NB4 (cell line): ENCODE measurements at regions not wholly inside any gene's neighbourhood (a gene's known extent, or its start where the extent isn't known, plus 50 kb on each side); places are given as distances from the start of the nearest gene placed in this dataset.

Source experiments
- MYC ChIP-seq: IDR thresholded peaks from 2 replicates; pipeline ENCODE4 v1.6.1; 2011; ENCODE audit warnings: low read depth, low read length
- POLR2A ChIP-seq: IDR thresholded peaks from 2 replicates; pipeline ENCODE4 v1.6.1; 2011; ENCODE audit warnings: mild to moderate bottlenecking; ENCODE audit not compliant: insufficient read length; ENCODE audit errors: extremely low read depth
- TF ChIP-seq, protein P1 (sequence below): IDR thresholded peaks from one replicate; pipeline ENCODE4 v1.5.1; 2012; ENCODE audit warnings: low read depth, low read length

DNA sequence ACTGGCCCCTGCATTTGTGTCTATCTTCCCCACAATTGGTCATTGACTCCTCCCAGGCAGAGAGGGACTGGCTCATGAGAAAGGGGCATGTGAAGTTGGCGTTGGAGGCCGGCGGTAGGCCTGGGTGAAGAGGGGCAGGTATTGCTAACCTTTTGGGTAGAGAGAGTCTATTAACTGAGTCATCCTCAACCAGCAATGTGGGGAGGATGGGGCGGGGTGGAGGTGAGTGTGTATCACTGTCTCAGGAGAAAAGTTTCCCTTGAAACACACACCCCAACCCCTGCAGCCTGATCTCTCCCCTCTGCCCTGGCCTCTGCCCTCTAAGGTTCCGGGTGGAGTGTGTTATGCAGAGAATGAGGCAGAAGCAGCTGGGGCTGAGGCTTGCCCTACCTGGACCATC lies 60.1 kb upstream of the PHF21B start:
- TF ChIP-seq, protein P1, sequence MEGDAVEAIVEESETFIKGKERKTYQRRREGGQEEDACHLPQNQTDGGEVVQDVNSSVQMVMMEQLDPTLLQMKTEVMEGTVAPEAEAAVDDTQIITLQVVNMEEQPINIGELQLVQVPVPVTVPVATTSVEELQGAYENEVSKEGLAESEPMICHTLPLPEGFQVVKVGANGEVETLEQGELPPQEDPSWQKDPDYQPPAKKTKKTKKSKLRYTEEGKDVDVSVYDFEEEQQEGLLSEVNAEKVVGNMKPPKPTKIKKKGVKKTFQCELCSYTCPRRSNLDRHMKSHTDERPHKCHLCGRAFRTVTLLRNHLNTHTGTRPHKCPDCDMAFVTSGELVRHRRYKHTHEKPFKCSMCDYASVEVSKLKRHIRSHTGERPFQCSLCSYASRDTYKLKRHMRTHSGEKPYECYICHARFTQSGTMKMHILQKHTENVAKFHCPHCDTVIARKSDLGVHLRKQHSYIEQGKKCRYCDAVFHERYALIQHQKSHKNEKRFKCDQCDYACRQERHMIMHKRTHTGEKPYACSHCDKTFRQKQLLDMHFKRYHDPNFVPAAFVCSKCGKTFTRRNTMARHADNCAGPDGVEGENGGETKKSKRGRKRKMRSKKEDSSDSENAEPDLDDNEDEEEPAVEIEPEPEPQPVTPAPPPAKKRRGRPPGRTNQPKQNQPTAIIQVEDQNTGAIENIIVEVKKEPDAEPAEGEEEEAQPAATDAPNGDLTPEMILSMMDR: no peak
- TF ChIP-seq MYC (no peak), POLR2A (no peak)
